Right kidney (tissue), 1 donor: ENCODE measurements at regions not wholly inside any gene's neighbourhood (a gene's known extent, or its start where the extent isn't known, plus 50 kb on each side); places are given as distances from the start of the nearest gene placed in this dataset.
"Not testable (repeated sequence)": the region's sequence is repeated elsewhere in the genome, so short reads cannot be mapped to it uniquely, and the experiment has no call there.

Experiments
- DNase-seq: peaks from one replicate; pipeline ENCODE4 v3.0.0-alpha.2; 2016

DNA sequence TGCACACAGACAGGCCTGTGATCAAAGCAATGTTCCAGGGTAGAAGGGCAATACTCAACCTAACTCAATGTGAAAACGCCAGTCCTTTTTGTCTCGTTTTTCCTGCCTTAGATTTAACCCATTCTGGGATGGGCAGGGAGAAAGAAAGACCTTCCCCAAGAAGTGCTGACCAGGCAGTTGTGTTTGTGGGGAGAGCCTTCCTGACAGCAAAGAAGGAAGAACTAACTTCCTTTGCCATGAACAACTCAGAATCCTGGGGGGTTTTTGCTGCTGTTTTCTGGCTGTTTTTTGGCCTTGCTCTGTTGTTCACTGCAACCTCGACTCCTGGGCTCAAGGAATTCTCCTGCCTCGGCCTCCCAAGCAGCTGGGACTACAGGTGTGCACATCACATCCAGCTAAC lies 112.0 kb upstream of the RAB4A start:
- DNase-seq = no peak

DNA sequence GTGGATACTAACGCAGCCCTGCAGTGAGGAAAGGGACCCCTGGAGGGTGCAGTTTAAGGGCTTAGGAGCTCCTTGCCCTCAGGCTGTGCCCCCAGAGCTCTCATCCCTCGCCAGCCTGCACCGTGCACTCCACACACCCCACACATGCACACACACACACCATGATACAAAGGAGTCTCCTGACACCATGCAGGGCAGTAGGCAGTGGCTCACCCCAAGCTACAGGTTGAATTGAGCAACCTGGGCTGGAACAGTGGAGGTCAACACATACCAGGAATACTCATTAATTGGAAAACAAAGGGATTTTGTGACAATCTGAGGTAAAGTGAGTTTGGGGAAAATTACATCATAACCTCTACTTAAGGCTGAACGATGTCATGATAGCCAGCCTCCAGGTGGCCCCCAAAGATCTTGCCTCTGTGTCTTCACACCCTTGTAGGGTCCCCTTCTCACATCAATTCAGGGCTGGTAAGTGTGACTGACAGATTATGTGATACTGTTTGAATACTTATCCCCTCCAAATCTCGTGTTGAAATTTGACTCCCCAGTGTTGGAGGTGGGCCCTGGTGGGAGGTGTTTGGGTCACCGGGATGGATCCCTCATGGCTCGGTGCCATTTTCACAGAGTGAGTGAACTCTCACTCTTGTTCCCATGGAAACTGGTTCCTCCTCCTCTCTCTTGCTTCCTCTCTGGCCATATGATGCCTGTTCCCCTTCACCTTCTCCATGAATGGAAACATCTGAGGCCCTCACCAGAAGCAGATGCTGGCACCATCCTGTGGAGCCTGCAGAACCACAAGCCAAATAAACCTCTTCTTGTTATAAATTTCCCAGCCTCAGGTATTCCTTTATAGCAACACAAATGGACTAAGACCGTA lies 111.0 kb upstream of the RAB4A start:
- no peak for DNase-seq

GRCh38 chr1:229161740-229162139 lies 109.2 kb upstream of the RAB4A start:
- DNase-seq = no peak

GRCh38 chr1:229162825-229163515 lies 107.9 kb upstream of the RAB4A start:
- DNase-seq = no peak

DNA sequence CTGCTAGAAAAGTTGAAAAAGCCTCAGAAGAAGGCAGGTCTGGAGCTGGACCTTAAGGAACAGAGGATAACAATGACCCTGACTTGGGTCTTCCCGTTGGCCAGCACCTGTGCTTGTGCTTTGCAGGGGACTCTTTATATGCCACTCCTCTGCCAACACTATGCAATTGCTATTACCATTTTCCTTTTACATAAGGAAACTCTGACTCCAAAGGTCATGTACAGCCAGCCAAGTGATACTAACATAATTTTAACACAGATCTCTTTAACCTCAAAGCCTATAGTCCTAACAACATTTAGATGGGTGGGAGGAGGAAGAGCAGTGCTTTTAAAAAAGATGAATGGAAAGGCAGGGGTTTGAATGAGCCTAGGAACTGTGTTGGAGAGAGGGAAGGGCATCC lies 106.6 kb upstream of the RAB4A start:
- no peak for DNase-seq

DNA sequence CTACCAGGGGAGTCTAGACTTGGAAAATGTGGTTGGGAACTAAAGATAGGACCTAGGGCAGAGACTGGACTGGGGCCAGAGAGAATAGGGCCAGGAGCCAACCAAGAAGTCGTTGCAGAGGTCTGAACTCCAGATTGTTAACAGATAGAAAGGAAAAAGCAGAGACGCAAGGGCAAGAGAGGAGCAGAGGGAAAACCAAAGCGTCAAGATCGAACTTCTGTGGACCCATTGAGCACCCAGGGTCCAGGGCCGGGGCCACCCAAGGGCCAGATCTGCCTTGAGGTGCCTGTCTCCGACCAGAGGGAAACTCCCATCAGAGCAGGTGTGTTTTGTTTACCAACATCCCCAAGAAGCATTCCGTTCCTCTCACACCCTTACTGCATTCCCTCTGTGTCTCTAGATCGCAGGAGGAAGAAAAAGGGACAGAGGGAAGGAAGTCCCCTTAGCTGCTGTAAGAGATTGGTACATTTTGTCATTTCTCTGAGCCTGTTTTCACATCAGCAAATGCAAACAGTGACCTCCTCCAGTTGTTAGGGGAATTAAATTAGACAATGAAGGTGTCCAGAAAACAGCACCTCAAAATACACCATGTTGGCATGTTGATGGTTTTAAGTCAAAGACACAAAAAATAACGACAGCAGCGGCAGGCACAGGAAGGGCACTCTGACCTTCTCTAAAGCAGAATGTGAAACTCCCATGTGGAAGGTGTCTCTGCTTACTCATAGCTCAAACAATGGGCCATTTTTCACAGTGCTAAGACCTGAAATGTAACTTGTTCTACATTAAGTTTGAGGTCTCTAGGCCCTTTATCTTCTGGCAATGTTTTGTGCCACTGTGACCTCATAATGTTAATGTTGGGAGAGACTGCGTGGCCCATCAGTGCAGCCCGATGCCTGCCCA lies 105.8 kb upstream of the RAB4A start:
- no peak for DNase-seq

DNA sequence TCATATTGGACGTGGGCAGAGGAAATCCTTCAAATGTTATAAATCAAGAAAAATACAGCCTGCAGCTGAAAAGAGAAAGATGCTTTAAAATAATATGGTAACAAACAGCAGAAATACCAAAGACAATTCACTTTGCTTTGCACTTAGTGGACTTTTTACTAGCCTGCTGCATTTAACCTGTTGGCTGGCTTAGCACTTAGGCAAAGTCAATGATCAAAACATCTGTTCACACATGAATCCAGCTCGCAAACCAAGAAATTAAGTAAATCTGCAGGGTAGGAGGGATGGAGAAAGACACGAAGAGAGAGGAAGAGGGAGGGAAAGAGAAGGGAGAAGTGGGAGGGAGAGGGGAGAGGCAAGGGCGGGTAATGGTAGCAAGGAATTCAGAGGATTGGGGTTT lies 103.6 kb upstream of the RAB4A start:
- DNase-seq = no peak

DNA sequence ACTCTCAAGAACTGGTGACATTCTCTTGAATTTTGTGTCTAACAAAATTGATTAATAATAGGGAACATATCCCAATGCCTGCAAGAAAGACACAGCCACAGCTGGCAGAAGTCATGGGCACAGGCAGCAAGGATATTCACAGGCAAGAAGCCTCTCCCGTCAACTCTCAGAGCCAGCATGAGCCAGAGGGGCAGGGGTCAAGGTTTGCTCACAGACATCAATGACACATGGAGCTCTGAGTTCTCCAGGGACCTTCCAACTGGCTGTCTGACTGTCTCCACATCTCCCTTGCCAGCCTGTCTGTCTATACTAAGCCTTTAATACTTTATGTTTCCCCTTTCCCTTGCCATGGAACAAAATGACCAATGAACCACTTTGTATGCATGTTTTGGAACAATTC lies 101.5 kb upstream of the RAB4A start:
- DNase-seq = no peak

GRCh38 chr1:229170274-229170673 lies 100.6 kb upstream of the RAB4A start:
- no peak for DNase-seq

DNA sequence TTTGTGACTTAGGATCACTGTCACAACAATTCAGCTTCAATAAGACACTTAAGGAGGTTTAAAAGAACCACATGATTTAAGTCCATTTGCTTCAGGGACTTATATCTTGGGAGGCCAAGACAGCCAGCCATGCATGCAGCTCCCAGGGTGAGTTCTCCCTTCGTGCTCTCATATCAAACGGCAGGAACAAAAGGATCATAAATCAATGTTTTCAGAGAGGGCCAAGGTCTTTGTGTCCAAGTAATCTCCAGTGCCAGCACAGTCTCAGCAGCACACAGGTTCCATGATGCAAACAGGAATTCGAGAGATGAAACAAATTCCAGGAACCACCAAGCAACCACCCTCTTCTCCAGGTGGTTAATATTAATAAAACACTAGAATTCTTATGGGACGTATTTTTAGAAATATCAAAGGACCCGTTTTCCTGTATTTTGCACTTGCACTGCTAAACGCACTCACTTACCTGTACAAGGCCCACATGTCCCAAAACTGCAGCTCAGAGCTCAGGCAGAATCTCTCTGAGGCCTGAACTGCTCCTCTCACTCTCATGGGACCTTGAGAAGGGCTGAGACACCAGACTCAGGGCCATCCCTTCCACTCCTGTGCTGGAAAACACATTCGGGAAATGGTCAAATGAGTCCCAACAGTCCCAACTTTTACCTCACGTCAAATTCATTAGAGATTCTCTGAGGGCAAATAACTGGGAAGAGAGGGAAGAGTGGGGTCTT lies 100.0 kb upstream of the RAB4A start:
- no peak for DNase-seq

- DNase-seq = no peak
These were observed 99.0 kb upstream of the RAB4A start for GRCh38 chr1:229171934-229172333.

DNA sequence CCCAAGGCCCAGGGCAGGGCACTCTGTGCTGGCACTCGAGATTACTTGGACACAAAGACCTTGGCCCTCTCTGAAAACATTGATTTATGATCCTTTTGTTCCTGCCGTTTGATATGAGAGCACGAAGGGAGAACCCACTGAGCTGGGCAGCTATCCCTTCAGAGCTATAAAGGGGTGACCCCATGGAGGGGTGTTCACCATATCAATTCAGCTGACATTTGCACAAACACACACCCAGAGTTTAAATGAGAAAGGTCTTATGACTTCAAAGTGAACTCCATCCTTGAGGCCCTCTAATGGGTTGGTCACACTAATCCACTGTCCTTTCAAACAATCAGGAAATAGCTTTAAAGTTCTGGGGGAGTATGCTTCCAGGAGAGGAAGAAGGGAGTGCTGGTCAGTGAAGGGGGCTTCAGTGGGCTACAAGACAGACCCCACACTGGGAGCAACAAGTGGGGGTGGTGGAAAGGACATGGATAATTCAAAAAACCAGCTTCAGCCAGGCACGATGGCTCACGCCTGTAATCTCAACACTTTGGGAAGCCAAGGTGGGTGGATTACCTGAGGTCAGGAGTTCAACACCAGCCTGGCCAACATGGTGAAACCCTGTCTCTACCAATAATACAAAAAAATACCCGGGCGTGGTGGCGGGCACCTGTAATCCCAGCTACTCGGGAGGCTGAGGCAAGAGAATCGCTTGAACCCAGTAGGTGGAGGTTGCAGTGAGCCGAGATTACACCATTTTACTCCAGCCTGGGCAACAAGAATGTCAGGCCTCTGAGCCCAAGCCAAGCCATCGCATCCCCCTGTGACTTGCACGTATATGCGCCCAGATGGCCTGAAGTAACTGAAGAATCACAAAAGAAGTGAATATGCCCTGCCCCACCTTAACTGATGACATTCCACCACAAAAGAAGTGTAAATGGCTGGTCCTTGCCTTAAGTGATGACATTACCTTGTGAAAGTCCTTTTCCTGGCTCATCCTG lies 97.1 kb upstream of the RAB4A start:
- not testable (repeated sequence) for DNase-seq

GRCh38 chr1:229175297-229175696 lies 95.6 kb upstream of the RAB4A start:
- not testable (repeated sequence) for DNase-seq

GRCh38 chr1:229176457-229176856 lies 94.5 kb upstream of the RAB4A start:
- DNase-seq = not testable (repeated sequence)

DNA sequence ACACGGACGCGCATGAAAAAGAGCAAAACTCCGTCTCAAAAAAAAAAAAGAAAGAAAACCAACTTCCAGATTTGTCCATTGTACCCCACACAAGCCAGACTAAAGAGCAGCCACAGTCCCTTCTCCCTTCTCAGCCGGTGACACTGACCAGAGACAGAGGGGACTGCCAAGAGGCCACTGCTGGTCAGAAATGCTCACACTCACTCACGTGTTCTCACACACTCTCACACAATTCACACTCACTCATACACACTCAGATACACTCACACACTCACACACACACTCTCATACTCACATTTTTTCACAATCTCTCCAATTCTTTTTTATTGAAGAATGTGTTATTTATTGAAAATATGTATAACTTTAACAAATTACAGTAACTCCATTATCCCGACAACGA lies 90.8 kb upstream of the RAB4A start:
- no peak for DNase-seq

DNA sequence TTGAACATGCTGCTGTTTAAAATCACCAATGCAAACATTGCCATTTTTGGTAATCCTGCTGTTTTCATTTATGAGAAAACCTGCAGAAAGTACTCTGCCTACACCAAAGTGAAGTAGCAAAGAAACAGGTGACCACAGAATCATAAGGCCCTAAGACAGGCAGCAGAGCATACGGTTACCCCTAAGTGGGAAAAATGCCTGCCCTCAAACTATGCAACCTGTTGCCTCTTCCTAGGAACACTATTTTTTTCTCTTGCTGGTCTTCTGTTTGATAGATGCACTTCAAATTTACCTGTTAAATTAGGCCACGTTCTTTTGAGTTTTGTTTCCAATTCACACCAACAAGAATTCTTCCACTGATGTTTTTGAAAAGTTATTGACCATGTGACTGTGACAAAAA lies 89.5 kb upstream of the RAB4A start:
- no peak for DNase-seq

- no peak for DNase-seq
These were observed 87.3 kb upstream of the RAB4A start for GRCh38 chr1:229183588-229183987.

DNA sequence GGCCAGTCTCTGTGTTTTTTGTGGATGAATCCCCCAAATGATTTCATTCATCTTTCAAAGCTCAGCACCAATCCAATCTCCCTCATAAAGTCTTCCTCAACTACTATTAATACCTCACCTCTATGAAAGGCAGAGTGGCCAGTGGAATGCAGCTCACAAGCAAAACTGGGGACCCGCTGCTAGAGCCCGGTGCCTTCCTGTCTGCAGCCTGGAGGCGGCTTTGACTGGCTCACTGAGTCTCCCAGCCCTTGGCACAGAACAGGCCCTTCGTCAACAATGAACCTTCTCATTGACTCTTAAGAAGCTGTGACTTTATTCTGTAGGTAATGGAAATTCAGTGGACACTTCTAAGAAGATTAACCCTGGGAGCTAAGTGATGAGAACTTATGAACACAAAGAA lies 86.8 kb upstream of the RAB4A start:
- no peak for DNase-seq

DNA sequence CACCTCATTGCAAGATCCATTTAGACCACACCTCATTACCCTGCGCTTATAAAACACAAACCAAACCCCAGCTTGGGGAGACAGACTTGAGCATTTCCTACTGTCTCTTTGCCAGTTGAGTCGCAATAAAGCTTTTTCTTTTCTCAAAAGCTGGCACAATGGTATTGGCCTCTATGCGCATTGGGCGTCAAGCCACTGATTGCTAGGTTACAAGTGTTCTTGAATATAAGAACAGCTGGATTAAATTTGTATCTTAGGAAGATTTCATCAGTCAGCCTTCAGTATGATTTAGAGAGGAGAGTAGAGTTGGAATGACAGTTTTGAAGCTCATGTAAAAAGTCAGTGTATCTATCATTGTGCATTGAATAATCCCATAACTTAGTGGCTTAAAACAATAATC lies 84.9 kb upstream of the RAB4A start:
- no peak for DNase-seq

GRCh38 chr1:229186373-229187056 lies 84.4 kb upstream of the RAB4A start:
- DNase-seq = no peak
